CD4-positive, alpha-beta T cell (primary cell): ENCODE measurements at regions not wholly inside any gene's neighbourhood (a gene's known extent, or its start where the extent isn't known, plus 50 kb on each side); places are given as distances from the start of the nearest gene placed in this dataset.

Experiments
- ATAC-seq: fragments of 200-7000 bp; cut with Tn5 transposase; one replicate; pipeline ENCODE4 v1.10.0; 2022; ENCODE audit warnings: mild to moderate bottlenecking; ENCODE audit not compliant: poor library complexity
- CTCF ChIA-PET: fragments of 350-600 bp; sonication (Branson Sonifier 250); formaldehyde crosslinking; loops from one replicate; lab custom pipeline; 2021; ENCODE audit warnings: antibody characterized with exemption, inconsistent platforms; lab: Charles Lee
- POLR2A ChIA-PET: fragments of 350-600 bp; sonication (Branson Sonifier 250); formaldehyde crosslinking; loops from one replicate; lab custom pipeline; 2021; ENCODE audit warnings: antibody characterized with exemption, inconsistent platforms; lab: Charles Lee
- DNase-seq, 14 experiments: peaks; one replicate each; pipeline ENCODE4 v3.0.0-alpha.2; 2013 to 2020; ENCODE audit warnings: mixed read lengths in 2 of 14
- H3K27ac ChIP-seq, 2 donors: one replicate each; pipeline versions ENCODE4 v1.5.1 to v1.7.0; 2013; ENCODE audit warnings: low read length in 2 of 2, low read depth in 1 of 2, mild to moderate bottlenecking in 1 of 2
- H3K27me3 ChIP-seq, 2 experiments: 1 replicate in 1 of 2; 2 replicates in 1 of 2; pipeline versions ENCODE4 v1.6.1 to v1.7.0; 2013; ENCODE audit warnings: low read length in 2 of 2, control low read depth in 1 of 2, mild to moderate bottlenecking in 1 of 2, moderate library complexity in 1 of 2; ENCODE audit not compliant: insufficient read depth in 2 of 2, control insufficient read depth in 1 of 2
- H3K36me3 ChIP-seq: one replicate; pipeline ENCODE4 v1.6.1; 2013; ENCODE audit warnings: low read length, control low read depth; ENCODE audit not compliant: insufficient read depth
- H3K4me1 ChIP-seq: one replicate; pipeline ENCODE4 v1.6.1; 2013; ENCODE audit warnings: low read length, control low read depth; ENCODE audit not compliant: insufficient read depth
- H3K4me3 ChIP-seq: one replicate; pipeline ENCODE4 v1.5.1; 2013; ENCODE audit warnings: mild to moderate bottlenecking, low read length, moderate library complexity
- H3K9me3 ChIP-seq, 2 experiments: 1 replicate in 1 of 2; 2 replicates in 1 of 2; pipeline versions ENCODE4 v1.6.1 to v1.7.0; 2013; ENCODE audit warnings: low read length in 2 of 2, mild to moderate bottlenecking in 2 of 2, control low read depth in 1 of 2, moderate library complexity in 1 of 2; ENCODE audit not compliant: control insufficient read depth in 1 of 2, insufficient read depth in 1 of 2
- H3K27ac Mint-ChIP-seq: one replicate; pipeline ENCODE4 v1.8.0; 2020; ENCODE audit warnings: mixed read lengths
- H3K27me3 Mint-ChIP-seq: one replicate; pipeline ENCODE4 v1.8.0; 2021; ENCODE audit warnings: mixed read lengths
- H3K36me3 Mint-ChIP-seq: one replicate; pipeline ENCODE4 v1.8.0; 2021; ENCODE audit warnings: low read depth, mixed read lengths
- H3K4me1 Mint-ChIP-seq: one replicate; pipeline ENCODE4 v1.8.0; 2021; ENCODE audit warnings: low read depth, mixed read lengths
- H3K4me3 Mint-ChIP-seq: one replicate; pipeline ENCODE4 v1.8.0; 2020; ENCODE audit warnings: mild to moderate bottlenecking, mixed read lengths
- H3K9me3 Mint-ChIP-seq: one replicate; pipeline ENCODE4 v1.8.0; 2020; ENCODE audit warnings: mixed read lengths
- CTCF ChIP-seq: fragments of 200-600 bp; IDR thresholded peaks from one replicate; pipeline ENCODE4 v1.8.0; 2022; ENCODE audit warnings: antibody characterized with exemption, mild to moderate bottlenecking
- intact Hi-C, 2 experiments: fragments of 100-400 bp; cut with DNase I in 1 of 2; cut with micrococcal nuclease in 1 of 2; formaldehyde crosslinking; loops; one replicate each; pipeline versions ENCODE4 v1.15.1 to v1.9.0; 2023 to 2025; cut with DNase I, micrococcal nuclease

DNA sequence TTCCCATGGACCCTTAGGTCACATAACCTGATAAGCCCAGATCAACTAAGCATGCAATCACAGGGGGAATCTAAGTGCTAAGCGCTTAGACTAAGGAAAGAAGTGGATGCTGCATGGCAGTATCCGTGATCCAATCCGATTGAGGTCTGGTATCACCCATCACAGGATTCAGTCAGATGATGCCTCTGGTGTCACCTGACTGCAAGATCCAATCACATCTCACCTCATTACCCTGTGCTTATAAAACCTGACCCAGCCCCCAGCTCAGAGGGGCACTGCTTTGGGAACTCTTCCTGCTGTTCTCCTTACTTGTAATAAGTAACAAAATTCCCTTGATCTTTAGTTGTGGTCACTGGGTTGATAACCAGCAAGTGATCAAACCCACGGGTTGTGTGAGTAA, 84.7 kb upstream of the TMEM168 start:
- no peak for DNase-seq

DNA sequence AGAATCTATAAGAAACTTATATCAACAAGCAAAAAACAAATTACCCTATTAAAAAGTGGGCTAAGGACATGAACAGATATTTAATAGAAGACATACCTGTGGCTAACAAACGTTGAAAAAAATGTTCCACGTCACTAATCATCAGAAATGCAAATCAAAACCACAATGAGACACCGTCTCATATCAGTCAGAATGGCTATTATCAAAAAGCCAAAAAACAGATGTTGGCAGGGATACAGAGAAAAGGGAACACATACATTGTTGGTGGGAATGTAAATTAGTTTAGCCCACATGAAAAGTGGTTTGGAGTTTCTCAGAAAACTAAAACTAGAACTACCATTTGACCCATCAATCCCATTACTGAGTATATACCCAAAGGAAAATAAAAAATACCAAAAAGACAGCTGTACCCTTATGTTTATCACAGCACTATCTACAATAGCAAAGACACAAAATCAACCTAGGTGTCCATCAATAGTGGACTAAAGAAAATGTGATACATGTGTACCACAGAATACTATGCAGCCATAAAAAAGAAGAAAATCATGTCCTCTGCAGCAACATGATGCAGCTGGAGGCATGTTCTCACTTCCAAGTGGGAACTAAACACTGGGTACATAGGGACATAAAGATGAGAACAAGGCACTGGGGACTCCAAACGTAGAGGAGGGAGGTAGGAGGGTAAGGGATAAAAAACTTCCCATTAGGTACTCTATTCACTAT, 83.8 kb upstream of the TMEM168 start:
- DNase-seq: no peak
- Mint-ChIP-seq H3K27ac (no peak overlapping the region), H3K4me3 (no peak overlapping the region), H3K9me3 (no peaks in the 10 kb centered on the region), H3K27me3 (no peaks in the 10 kb centered on the region), H3K4me1 (peaks cover 49% of the 10 kb centered on the region), H3K36me3 (peaks cover 13% of the 10 kb centered on the region)
- H3K4me3 ChIP-seq: no peak overlapping the region
- H3K36me3 ChIP-seq: no peaks in the 10 kb centered on the region
- no peak for TF ChIP-seq CTCF
- ChIA-PET CTCF (no interaction called here), POLR2A (no interaction called here)
- no peaks in the 10 kb centered on the region for H3K9me3 ChIP-seq
- ATAC-seq: no peak
- no peak overlapping the region for H3K27ac ChIP-seq
- H3K4me1 ChIP-seq: no peaks in the 10 kb centered on the region
- intact Hi-C loops: no loop called here
- no peaks in the 10 kb centered on the region for H3K27me3 ChIP-seq

More for the DNA sequence above, 84.7 kb upstream of the TMEM168 start:
- no peaks in the 10 kb centered on the region for H3K27me3 Mint-ChIP-seq
- Histone ChIP-seq H3K27ac (no peak overlapping the region), H3K36me3 (no peaks in the 10 kb centered on the region), H3K27me3 (no peaks in the 10 kb centered on the region), H3K4me1 (no peaks in the 10 kb centered on the region), H3K4me3 (no peak overlapping the region), H3K9me3 (no peaks in the 10 kb centered on the region)
- no peaks in the 10 kb centered on the region for H3K9me3 Mint-ChIP-seq
- no peak for ATAC-seq
- intact Hi-C loops: no loop called here
- TF ChIP-seq CTCF: no peak
- H3K27ac Mint-ChIP-seq: no peak overlapping the region
- peaks cover 42% of the 10 kb centered on the region for H3K4me1 Mint-ChIP-seq
- ChIA-PET CTCF (no interaction called here), POLR2A (no interaction called here)
- peaks cover 16% of the 10 kb centered on the region for H3K36me3 Mint-ChIP-seq
- no peak overlapping the region for H3K4me3 Mint-ChIP-seq

GRCh38 chr7:112869111-112869774, 79.0 kb upstream of the TMEM168 start:
- TF ChIP-seq CTCF: peak; percentile 85
- Histone ChIP-seq H3K27me3 (no peaks in the 10 kb centered on the region), H3K4me1 (no peaks in the 10 kb centered on the region), H3K4me3 (no peak overlapping the region), H3K27ac (no peak overlapping the region), H3K36me3 (peaks cover 3% of the 10 kb centered on the region), H3K9me3 (no peaks in the 10 kb centered on the region)
- Mint-ChIP-seq H3K27ac (no peak overlapping the region), H3K4me1 (peaks cover 39% of the 10 kb centered on the region), H3K36me3 (peaks cover 2% of the 10 kb centered on the region), H3K4me3 (no peak overlapping the region), H3K27me3 (no peaks in the 10 kb centered on the region), H3K9me3 (no peaks in the 10 kb centered on the region)
- peak in 13 of 14 experiments; percentile 14 to 72 (median 32) for DNase-seq
- POLR2A ChIA-PET: interaction anchor here (0.6 kb wide), 2 partner anchors 59 to 1410 kb away, joined by 3 to 4 read pairs; no protein-coding TSS in a partner anchor
- CTCF ChIA-PET: no interaction called here
- peak; percentile 59 for ATAC-seq
- intact Hi-C loops: no loop called here
